HCT116 (cell line): ENCODE measurements at regions not wholly inside any gene's neighbourhood (a gene's known extent, or its start where the extent isn't known, plus 50 kb on each side); places are given as distances from the start of the nearest gene placed in this dataset.

Experiments used
- ATAC-seq: fragments of 200-7000 bp; cut with Tn5 transposase; 2 replicates; pipeline ENCODE4 v1.9.1; 2020; ENCODE audit warnings: mild to moderate bottlenecking, moderate library complexity
- BruUV-seq: library from RNA; stranded (reverse); fragments of 400-500 nt; replicated peaks from 2 replicates; lab custom pipeline; 2021; lab: Mats Ljungman, UMichigan
- CTCF ChIA-PET: fragments of 300-600 bp; sonication (Branson Sonifier 250); formaldehyde crosslinking; loops from one replicate; lab custom pipeline; 2021; ENCODE audit warnings: antibody characterized with exemption; lab: Charles Lee
- POLR2A ChIA-PET: fragments of 300-600, 350-600 bp; sonication (Branson Sonifier 250); formaldehyde crosslinking; loops from one replicate; lab custom pipeline; 2021; ENCODE audit warnings: antibody characterized with exemption; lab: Charles Lee
- RAD21 ChIA-PET, 2 experiments: fragments of 300-600 bp; sonication (Branson Sonifier 250); formaldehyde crosslinking; loops; one replicate each; lab custom pipeline; 2023; ENCODE audit warnings: low total read pairs in 2 of 2; ENCODE audit not compliant: uncharacterized antibody in 2 of 2, unreplicated experiment in 2 of 2, low non-redundant PET in 1 of 2; lab: Charles Lee
- DNase-seq: peaks from one replicate; pipeline ENCODE4 v3.0.0-alpha.2; 2010; ENCODE audit warnings: low read depth, low spot score
- H2AFZ ChIP-seq: fragments of 200-600 bp; shearing (Covaris generic), sonication (generic); 2 replicates; pipeline ENCODE4 v1.6.1; 2017; ENCODE audit warnings: low read depth, mixed run types, mixed read lengths, antibody characterized with exemption, low read length; ENCODE audit not compliant: poor library complexity, severe bottlenecking
- H3K27ac ChIP-seq: 2 replicates; pipeline ENCODE4 v1.5.1; 2012; ENCODE audit warnings: low read depth, low read length
- H3K27me3 ChIP-seq: fragments of 200-600 bp; sonication (generic); 2 replicates; pipeline ENCODE4 v1.6.1; 2016; ENCODE audit warnings: mixed run types, low read length, mixed read lengths; ENCODE audit not compliant: insufficient read depth
- H3K36me3 ChIP-seq, 2 experiments: fragments of 200-500 bp in 1 of 2; fragments of 200-600 bp in 1 of 2; sonication (Bioruptor generic) in 1 of 2; sonication (generic) in 1 of 2; 2 replicates each; pipeline versions ENCODE4 v1.5.1 to v1.6.1; 2014 to 2016; ENCODE audit warnings: low read length in 2 of 2, inconsistent platforms in 1 of 2, mixed read lengths in 1 of 2, mixed run types in 1 of 2; ENCODE audit not compliant: insufficient read depth in 2 of 2, control insufficient read depth in 1 of 2
- H3K4me1 ChIP-seq, 2 experiments: fragments of 200-600 bp in 1 of 2; sonication (generic) in 1 of 2; 2 replicates each; pipeline versions ENCODE4 v1.5.1 to v1.6.1; 2012 to 2017; ENCODE audit warnings: low read length in 2 of 2, inconsistent platforms in 1 of 2, mild to moderate bottlenecking in 1 of 2, mixed read lengths in 1 of 2, mixed run types in 1 of 2, moderate library complexity in 1 of 2; ENCODE audit not compliant: insufficient read depth in 2 of 2, control insufficient read depth in 1 of 2
- H3K4me2 ChIP-seq: fragments of 200-600 bp; sonication (generic); 2 replicates; pipeline ENCODE4 v1.6.1; 2017; ENCODE audit warnings: mixed run types, low read length, mixed read lengths
- H3K4me3 ChIP-seq, 2 experiments: fragments of 200-600 bp in 1 of 2; sonication (generic) in 1 of 2; replicated peaks in 1 of 2; 2 replicates each; pipeline ENCODE4 v1.5.1; 2011 to 2016; ENCODE audit warnings: low read length in 2 of 2, control low read depth in 1 of 2, low read depth in 1 of 2, mild to moderate bottlenecking in 1 of 2, mixed read lengths in 1 of 2, mixed run types in 1 of 2
- H3K79me2 ChIP-seq: fragments of 200-600 bp; sonication (generic); 2 replicates; pipeline ENCODE4 v1.6.1; 2017; ENCODE audit warnings: mild to moderate bottlenecking, mixed run types, low read length, moderate library complexity, mixed read lengths; ENCODE audit not compliant: insufficient read depth
- H3K9ac ChIP-seq: fragments of 200-600 bp; sonication (generic); 2 replicates; pipeline ENCODE4 v1.6.1; 2016; ENCODE audit warnings: low read length, mixed read lengths
- H3K9me2 ChIP-seq: fragments of 200-600 bp; sonication (generic), shearing (Covaris generic); 2 replicates; pipeline ENCODE4 v1.6.1; 2017; ENCODE audit warnings: mixed run types, mild to moderate bottlenecking, moderate library complexity; ENCODE audit not compliant: insufficient read depth
- H3K9me3 ChIP-seq, 2 experiments: fragments of 200-500 bp in 1 of 2; fragments of 200-600 bp in 1 of 2; sonication (Bioruptor generic) in 1 of 2; sonication (generic) in 1 of 2; 2 replicates each; pipeline ENCODE4 v1.6.1; 2014 to 2017; ENCODE audit warnings: low read length in 2 of 2, mixed read lengths in 2 of 2, inconsistent platforms in 1 of 2, low read depth in 1 of 2, mild to moderate bottlenecking in 1 of 2, mixed run types in 1 of 2, moderate library complexity in 1 of 2; ENCODE audit not compliant: control insufficient read depth in 1 of 2, insufficient read depth in 1 of 2
- H4K20me1 ChIP-seq: fragments of 200-600 bp; sonication (generic), shearing (Covaris generic); 2 replicates; pipeline ENCODE4 v1.6.1; 2017; ENCODE audit warnings: mixed run types, mild to moderate bottlenecking, moderate library complexity; ENCODE audit not compliant: insufficient read depth
- CBX3 ChIP-seq: IDR thresholded peaks from 2 replicates; pipeline ENCODE4 v1.6.1; 2012; ENCODE audit warnings: low read depth
- EZH2 ChIP-seq: fragments of 200-600 bp; sonication (generic); IDR thresholded peaks from 2 replicates; pipeline ENCODE4 v1.6.1; 2017; ENCODE audit warnings: antibody characterized with exemption, mixed run types
- EZH2phosphoT487 ChIP-seq: fragments of 200-600 bp; IDR thresholded peaks from 2 replicates; pipeline ENCODE4 v1.6.1; 2018; ENCODE audit warnings: antibody characterized with exemption, borderline replicate concordance
- FOSL1 ChIP-seq: IDR thresholded peaks from 2 replicates; pipeline ENCODE4 v1.6.1; 2012; ENCODE audit warnings: low read depth
- MAX ChIP-seq: IDR thresholded peaks from 2 replicates; pipeline ENCODE4 v1.6.1; 2012
- POLR2A ChIP-seq: IDR thresholded peaks from 2 replicates; pipeline ENCODE4 v1.7.0; 2011; ENCODE audit warnings: borderline replicate concordance; ENCODE audit not compliant: insufficient read depth, insufficient read length; ENCODE audit errors: extremely low read depth
- POLR2AphosphoS5 ChIP-seq: IDR thresholded peaks from 2 replicates; pipeline ENCODE4 v1.6.1; 2011; ENCODE audit warnings: mild to moderate bottlenecking, low read depth, low read length, moderate library complexity
- SRF ChIP-seq: IDR thresholded peaks from 2 replicates; pipeline ENCODE4 v1.6.1; 2012; ENCODE audit warnings: low read depth
- YY1 ChIP-seq: IDR thresholded peaks from 2 replicates; pipeline ENCODE4 v1.6.1; 2011; ENCODE audit warnings: low read length, low read depth, moderate library complexity, mild to moderate bottlenecking; ENCODE audit not compliant: insufficient replicate concordance; ENCODE audit errors: extremely low read depth
- ZBTB33 ChIP-seq: IDR thresholded peaks from 2 replicates; pipeline ENCODE4 v1.6.1; 2011; ENCODE audit warnings: mild to moderate bottlenecking, low read length, moderate library complexity; ENCODE audit not compliant: insufficient replicate concordance; ENCODE audit errors: extremely low read depth
- ZFX ChIP-seq: fragments of 450-650 bp; IDR thresholded peaks from 2 replicates; pipeline ENCODE4 v1.6.1; 2017
- ZNF274 ChIP-seq: fragments of 200-500 bp; sonication (Bioruptor generic); IDR thresholded peaks from 2 replicates; pipeline ENCODE4 v1.6.1; 2014; ENCODE audit warnings: mild to moderate bottlenecking, low read depth, low read length, inconsistent platforms
- intact Hi-C: fragments of 100-400 bp; cut with micrococcal nuclease; formaldehyde crosslinking; loops from 2 replicates; pipeline ENCODE4 v1.10.0; 2022

- no peak overlapping the region for H3K27ac ChIP-seq
- no peaks in the 10 kb centered on the region for H3K27me3 ChIP-seq
- H3K4me1 ChIP-seq: no peaks in the 10 kb centered on the region
- H3K4me3 ChIP-seq: no peak overlapping the region
- intact Hi-C loops: no loop called here
- CTCF ChIA-PET: no interaction called here
- no TSS peak for BruUV-seq
- POLR2A ChIA-PET: no interaction called here
- DNase-seq (no peak), ATAC-seq (no peak)
- H3K79me2 ChIP-seq: no peaks in the 10 kb centered on the region
- no peaks in the 10 kb centered on the region for H3K9me3 ChIP-seq
- H3K36me3 ChIP-seq: no peaks in the 10 kb centered on the region
- H4K20me1 ChIP-seq: no peaks in the 10 kb centered on the region
- no peaks in the 10 kb centered on the region for H3K9me2 ChIP-seq
- no peak overlapping the region for H3K9ac ChIP-seq
- H3K4me2 ChIP-seq: no peak overlapping the region
- TF ChIP-seq POLR2A (no peak), ZFX (no peak), EZH2phosphoT487 (no peak), YY1 (no peak), CBX3 (no peak), MAX (no peak)
- RAD21 ChIA-PET: no interaction called here
- H2AFZ ChIP-seq: no peak overlapping the region
These were observed 73.9 kb upstream of the GDF10 start for GRCh38 chr10:47225928-47226645.

- ChIA-PET CTCF (no interaction called here), POLR2A (no interaction called here), RAD21 (no interaction called here)
- no peaks in the 10 kb centered on the region for H3K4me1 ChIP-seq
- no peak overlapping the region for H3K27ac ChIP-seq
- ATAC-seq (no peak), DNase-seq (no peak)
- no peak overlapping the region for H3K4me3 ChIP-seq
- H3K9me3 ChIP-seq: no peaks in the 10 kb centered on the region
- H3K27me3 ChIP-seq: no peaks in the 10 kb centered on the region
- H4K20me1 ChIP-seq: no peaks in the 10 kb centered on the region
- H3K9me2 ChIP-seq: no peaks in the 10 kb centered on the region
- no TSS peak for BruUV-seq
- TF ChIP-seq ZBTB33 (no peak), FOSL1 (no peak), ZNF274 (no peak), YY1 (no peak), EZH2 (no peak), ZFX (no peak), POLR2AphosphoS5 (no peak), SRF (no peak), MAX (no peak), POLR2A (no peak)
- intact Hi-C loops: loop anchor here (2.0 kb wide), 1 partner anchor 20 kb away; no protein-coding TSS in a partner anchor
- H3K9ac ChIP-seq: no peak overlapping the region
- no peaks in the 10 kb centered on the region for H3K79me2 ChIP-seq
- no peak overlapping the region for H2AFZ ChIP-seq
- H3K36me3 ChIP-seq: no peaks in the 10 kb centered on the region
- no peak overlapping the region for H3K4me2 ChIP-seq
These were observed 69.5 kb upstream of the GDF10 start for GRCh38 chr10:47230482-47230881.
